ENCODE measurements at regions not wholly inside any gene's neighbourhood (a gene's known extent, or its start where the extent isn't known, plus 50 kb on each side); places are given as distances from the start of the nearest gene placed in this dataset. TPM values are rescaled to one million over a fixed set of nuclear protein-coding genes. Genes with fewer than 3 reads are reported as not detected.

GRCh38 chr13:70191034-70191433 is 82.8 kb upstream of the KLHL1 start:
- H3K4me3 ChIP-seq (ENCODE audit: low read depth, low read length) = no peak overlapping the region

GRCh38 chr13:70189981-70190380 is 81.7 kb upstream of the KLHL1 start:
- no peak for DNase-seq (ENCODE audit: low read depth, low spot score)
- ChIA-PET CTCF (no interaction called here), POLR2A (no interaction called here)
- Histone ChIP-seq H3K4me3 (ENCODE audit: low read depth, low read length) (no peak overlapping the region), H3K27me3 (ENCODE audit: control insufficient read depth, insufficient read depth, low read length) (no peaks in the 10 kb centered on the region), H3K27ac (ENCODE audit: low read depth, low read length) (no peak overlapping the region), H3K9me3 (ENCODE audit: control insufficient read depth, insufficient read depth, low read length) (no peaks in the 10 kb centered on the region)
- no peak for TF ChIP-seq CTCF (IDR thresholded peaks at IDR 0.05; ENCODE audit: low read depth, low read length)

More at GRCh38 chr13:70191034-70191433, 82.8 kb upstream of the KLHL1 start:
- Histone ChIP-seq H3K9me3 (ENCODE audit: control insufficient read depth, insufficient read depth, low read length) (no peaks in the 10 kb centered on the region), H3K27me3 (ENCODE audit: control insufficient read depth, insufficient read depth, low read length) (no peaks in the 10 kb centered on the region), H3K27ac (ENCODE audit: low read depth, low read length) (no peak overlapping the region)
- ChIA-PET POLR2A (no interaction called here), CTCF (no interaction called here)
- TF ChIP-seq CTCF (IDR thresholded peaks at IDR 0.05; ENCODE audit: low read depth, low read length) = no peak
- DNase-seq (ENCODE audit: low read depth, low spot score) = no peak

- Histone ChIP-seq H3K27me3 (ENCODE audit: control insufficient read depth, insufficient read depth, low read length) (no peaks in the 10 kb centered on the region), H3K27ac (ENCODE audit: low read depth, low read length) (no peak overlapping the region), H3K9me3 (ENCODE audit: control insufficient read depth, insufficient read depth, low read length) (no peaks in the 10 kb centered on the region), H3K4me3 (ENCODE audit: low read depth, low read length) (no peak overlapping the region)
- CTCF ChIA-PET = no interaction called here
- DNase-seq (ENCODE audit: low read depth, low spot score) = no peak
- TF ChIP-seq CTCF (IDR thresholded peaks at IDR 0.05; ENCODE audit: low read depth, low read length) = no peak
- POLR2A ChIA-PET = no interaction called here
Measured at GRCh38 chr13:70188567-70188966, 80.3 kb upstream of the KLHL1 start.

- Histone ChIP-seq H3K9me3 (ENCODE audit: control insufficient read depth, insufficient read depth, low read length) (no peaks in the 10 kb centered on the region), H3K27me3 (ENCODE audit: control insufficient read depth, insufficient read depth, low read length) (no peaks in the 10 kb centered on the region), H3K27ac (ENCODE audit: low read depth, low read length) (no peak overlapping the region), H3K4me3 (ENCODE audit: low read depth, low read length) (no peak overlapping the region)
- DNase-seq (ENCODE audit: low read depth, low spot score) = no peak
- no peak for TF ChIP-seq CTCF (IDR thresholded peaks at IDR 0.05; ENCODE audit: low read depth, low read length)
- ChIA-PET POLR2A (no interaction called here), CTCF (no interaction called here)
Measured at GRCh38 chr13:70183041-70183440, 74.8 kb upstream of the KLHL1 start.

Small RNA genes in the stretch of these regions (small RNA-seq; reads per million reads assigned to genes)
- not detected for gene AL445264.1 (ENCODE audit: insufficient read length, low read depth)
- gene RNU6-54P (ENCODE audit: insufficient read length, low read depth) = not detected
